IMR-90 (cell line): ENCODE measurements at regions not wholly inside any gene's neighbourhood (a gene's known extent, or its start where the extent isn't known, plus 50 kb on each side); places are given as distances from the start of the nearest gene placed in this dataset.

Source experiments
- ATAC-seq: fragments of 200-7000 bp; cut with Tn5 transposase; 2 replicates; pipeline ENCODE4 v1.9.1; 2020; ENCODE audit warnings: low read depth, mild to moderate bottlenecking, moderate library complexity
- BruUV-seq: library from RNA; stranded (reverse); fragments of 400-500 nt; replicated peaks from 2 replicates; lab custom pipeline; 2021; lab: Mats Ljungman, UMichigan
- CTCF ChIA-PET: fragments of 300-600 bp; formaldehyde crosslinking; extraction: SDS; loops from one replicate; lab custom pipeline; 2021; ENCODE audit warnings: antibody characterized with exemption; lab: Yijun Ruan, JAX
- POLR2A ChIA-PET: fragments of 300-600 bp; sonication (Branson Sonifier 250); formaldehyde crosslinking; loops from one replicate; lab custom pipeline; 2022; ENCODE audit warnings: antibody characterized with exemption; ENCODE audit not compliant: unreplicated experiment; lab: Charles Lee
- DNase-seq: peaks from one replicate; pipeline ENCODE4 v3.0.0; 2013
- H2AFZ ChIP-seq: replicated peaks from 2 replicates; pipeline ENCODE3; 2013; ENCODE audit warnings: low read length, mild to moderate bottlenecking; ENCODE audit not compliant: poor library complexity
- H2AK5ac ChIP-seq: 2 replicates; pipeline ENCODE4 v1.6.1; 2013; ENCODE audit warnings: low read depth, low read length, inconsistent platforms
- H2AK9ac ChIP-seq: replicated peaks from 2 replicates; pipeline ENCODE3; 2013; ENCODE audit warnings: mild to moderate bottlenecking, low read depth, low read length, moderate library complexity; ENCODE audit not compliant: poor library complexity
- H2BK120ac ChIP-seq: 2 replicates; pipeline ENCODE4 v1.6.1; 2013; ENCODE audit warnings: low read depth, low read length, inconsistent platforms
- H2BK15ac ChIP-seq: 3 replicates; pipeline ENCODE4 v1.6.1; 2013; ENCODE audit warnings: low read depth, low read length, inconsistent platforms
- H2BK20ac ChIP-seq: 2 replicates; pipeline ENCODE4 v1.6.1; 2013; ENCODE audit warnings: low read depth, mild to moderate bottlenecking, inconsistent platforms, low read length, moderate library complexity
- H2BK5ac ChIP-seq: 2 replicates; pipeline ENCODE4 v1.6.1; 2013; ENCODE audit warnings: mild to moderate bottlenecking, low read depth, low read length, inconsistent platforms; ENCODE audit not compliant: poor library complexity, severe bottlenecking
- H3K14ac ChIP-seq: replicated peaks from 2 replicates; pipeline ENCODE4 v1.6.1; 2013; ENCODE audit warnings: low read depth, low read length, inconsistent platforms
- H3K18ac ChIP-seq: 2 replicates; pipeline ENCODE4 v1.6.1; 2013; ENCODE audit warnings: low read depth, low read length, control low read depth
- H3K23ac ChIP-seq: 2 replicates; pipeline ENCODE4 v1.6.1; 2013; ENCODE audit warnings: low read depth, low read length, inconsistent platforms
- H3K27ac ChIP-seq: 2 replicates; pipeline ENCODE4 v1.5.1; 2013; ENCODE audit warnings: mild to moderate bottlenecking, control low read depth, low read length; ENCODE audit not compliant: insufficient read depth
- H3K27me3 ChIP-seq: 2 replicates; pipeline ENCODE4 v1.6.1; 2013; ENCODE audit warnings: low read length; ENCODE audit not compliant: control insufficient read depth, insufficient read depth
- H3K36me3 ChIP-seq: 2 replicates; pipeline ENCODE4 v1.6.1; 2013; ENCODE audit warnings: low read length, mixed read lengths; ENCODE audit not compliant: control insufficient read depth, insufficient read depth
- H3K4ac ChIP-seq: 2 replicates; pipeline ENCODE4 v1.6.1; 2013; ENCODE audit warnings: low read depth, low read length, inconsistent platforms
- H3K4me1 ChIP-seq: 2 replicates; pipeline ENCODE4 v1.6.1; 2013; ENCODE audit warnings: low read length, mixed read lengths; ENCODE audit not compliant: control insufficient read depth, insufficient read depth
- H3K4me2 ChIP-seq: 2 replicates; pipeline ENCODE4 v1.6.1; 2013; ENCODE audit warnings: low read depth, mild to moderate bottlenecking, control low read depth, low read length, moderate library complexity
- H3K4me3 ChIP-seq: 2 replicates; pipeline ENCODE4 v1.5.1; 2013; ENCODE audit warnings: low read depth, mild to moderate bottlenecking, control low read depth, low read length, moderate library complexity; ENCODE audit not compliant: insufficient read depth
- H3K56ac ChIP-seq: 2 replicates; pipeline ENCODE4 v1.6.1; 2013; ENCODE audit warnings: low read length, inconsistent platforms; ENCODE audit not compliant: insufficient read depth; ENCODE audit errors: extremely low read depth
- H3K79me1 ChIP-seq, 2 experiments: 2 replicates each; pipeline ENCODE4 v1.6.1; 2013; ENCODE audit warnings: low read length in 2 of 2, inconsistent platforms in 1 of 2, low read depth in 1 of 2
- H3K9ac ChIP-seq: 2 replicates; pipeline ENCODE4 v1.6.1; 2013; ENCODE audit warnings: low read depth, low read length, control low read depth
- H3K9me1 ChIP-seq: 2 replicates; pipeline ENCODE4 v1.6.1; 2013; ENCODE audit warnings: low read length, inconsistent platforms; ENCODE audit not compliant: insufficient read depth
- H3K9me3 ChIP-seq: 2 replicates; pipeline ENCODE4 v1.6.1; 2013; ENCODE audit warnings: low read length; ENCODE audit not compliant: control insufficient read depth, insufficient read depth
- H4K20me1 ChIP-seq: 2 replicates; pipeline ENCODE4 v1.6.1; 2013; ENCODE audit warnings: low read length, inconsistent platforms; ENCODE audit not compliant: insufficient read depth
- H4K5ac ChIP-seq: 2 replicates; pipeline ENCODE4 v1.6.1; 2013; ENCODE audit warnings: mild to moderate bottlenecking, low read depth, low read length, control low read depth
- H4K8ac ChIP-seq, 2 experiments: 2 replicates each; pipeline ENCODE4 v1.6.1; 2013; ENCODE audit warnings: low read depth in 2 of 2, low read length in 2 of 2, control low read depth in 1 of 2, inconsistent platforms in 1 of 2
- H4K91ac ChIP-seq: 2 replicates; pipeline ENCODE4 v1.6.1; 2013; ENCODE audit warnings: low read depth, low read length, inconsistent platforms; ENCODE audit not compliant: insufficient read depth
- BHLHE40 ChIP-seq: fragments of 150-350 bp; IDR thresholded peaks from 2 replicates; pipeline ENCODE4 v1.6.1; 2016; ENCODE audit warnings: mild to moderate bottlenecking, low read depth, low read length
- CHD1 ChIP-seq: IDR thresholded peaks from 2 replicates; pipeline ENCODE4 v1.6.1; 2012; ENCODE audit warnings: low read depth, low read length, improper control_type of control experiment
- MAFK ChIP-seq: IDR thresholded peaks from 2 replicates; pipeline ENCODE4 v1.6.1; 2012; ENCODE audit warnings: low read depth, low read length, improper control_type of control experiment
- NFE2L2 ChIP-seq: fragments of 150-350 bp; IDR thresholded peaks from 2 replicates; pipeline ENCODE4 v1.6.1; 2016; ENCODE audit warnings: low read depth, mild to moderate bottlenecking, low read length
- RFX5 ChIP-seq: IDR thresholded peaks from 2 replicates; pipeline ENCODE4 v1.8.0; 2012; ENCODE audit warnings: low read depth, mild to moderate bottlenecking, low read length, moderate library complexity
- SMC3 ChIP-seq: fragments of 150-350 bp; IDR thresholded peaks from 2 replicates; pipeline ENCODE4 v1.6.1; 2016; ENCODE audit warnings: low read depth, mild to moderate bottlenecking, antibody characterized with exemption, low read length, moderate library complexity
- WGBS, 2 experiments: methylation state at CpG; one replicate each; pipeline versions ENCODE4 v1.1.5 to v1.1.7; 2013; ENCODE audit warnings: missing lambda C conversion rate in 2 of 2; ENCODE audit not compliant: insufficient read length in 1 of 2; ENCODE audit errors: extremely low coverage in 2 of 2; 5-methylcytosine and 5-hydroxymethylcytosine counted together
- dilution Hi-C: fragments of 300-500 bp; cut with HindIII; formaldehyde crosslinking; loops from one replicate; pipeline ENCODE4 v1.14.3; 2018; ENCODE audit warnings: low sequenced_read_pairs; ENCODE audit not compliant: unreplicated experiment
- in situ Hi-C: fragments of 300-500 bp; cut with MboI; formaldehyde crosslinking; loops from 3 replicates; pipeline ENCODE4 v1.14.3; 2019; ENCODE audit warnings: low sequenced_read_pairs, inconsistent platforms, mixed read lengths
- intact Hi-C: fragments of 100-400 bp; cut with micrococcal nuclease; formaldehyde crosslinking; loops from 2 replicates; pipeline ENCODE4 v1.10.0; 2022

GRCh38 chr18:51257150-51257549, 59.7 kb upstream of the MEX3C start:
- no peak overlapping the region for H2AK9ac ChIP-seq
- TF ChIP-seq MAFK = no peak
- no peak for TF ChIP-seq CHD1
- no peak for TF ChIP-seq BHLHE40
- no peak for TF ChIP-seq RFX5
- TF ChIP-seq NFE2L2 = no peak
- TF ChIP-seq SMC3 = no peak
- H3K4me1 ChIP-seq = no peaks in the 10 kb centered on the region
- dilution Hi-C loops (no loop called here), intact Hi-C loops (no loop called here), in situ Hi-C loops (no loop called here)
- WGBS, 2 experiments = no CpG with 5 or more reads among the region's 4 CpGs
- H2BK5ac ChIP-seq = no peak overlapping the region
- H3K18ac ChIP-seq = no peak overlapping the region
- no peak overlapping the region for H3K14ac ChIP-seq
- CTCF ChIA-PET = no interaction called here
- no peak overlapping the region for H2BK20ac ChIP-seq
- no peak overlapping the region for H4K8ac ChIP-seq
- H2BK15ac ChIP-seq = no peak overlapping the region
- no peaks in the 10 kb centered on the region for H3K27me3 ChIP-seq
- no peaks in the 10 kb centered on the region for H3K36me3 ChIP-seq
- no peak for ATAC-seq
- H3K9me3 ChIP-seq = no peaks in the 10 kb centered on the region; the same call in 1 of the 2 replicates
- H3K23ac ChIP-seq = no peak overlapping the region
- H4K20me1 ChIP-seq = no peaks in the 10 kb centered on the region
- no peak overlapping the region for H3K4me2 ChIP-seq
- H3K4ac ChIP-seq = no peak overlapping the region
- H3K4me3 ChIP-seq = no peak overlapping the region
- DNase-seq = no peak
- H3K27ac ChIP-seq = no peak overlapping the region
- no peak overlapping the region for H4K91ac ChIP-seq
- H2AK5ac ChIP-seq = no peak overlapping the region
- H4K5ac ChIP-seq = no peak overlapping the region
- no peak overlapping the region for H2BK120ac ChIP-seq
- H3K79me1 ChIP-seq = no peaks in the 10 kb centered on the region
- no peak overlapping the region for H2AFZ ChIP-seq
- H3K9me1 ChIP-seq = no peaks in the 10 kb centered on the region
- no peak overlapping the region for H3K56ac ChIP-seq
- POLR2A ChIA-PET = no interaction called here
- no TSS peak for BruUV-seq
- no peak overlapping the region for H3K9ac ChIP-seq
